Medulla oblongata (tissue), 1 donor: ENCODE measurements at regions not wholly inside any gene's neighbourhood (a gene's known extent, or its start where the extent isn't known, plus 50 kb on each side); places are given as distances from the start of the nearest gene placed in this dataset.
"Not testable (repeated sequence)": the region's sequence is repeated elsewhere in the genome, so short reads cannot be mapped to it uniquely, and the experiment has no call there.

Experiments used
- DNase-seq: peaks from one replicate; pipeline ENCODE4 v3.0.0-alpha.2; 2015; ENCODE audit errors: extremely low spot score

GRCh38 chr5:67575087-67575486, 378.5 kb upstream of the CD180 start:
- DNase-seq, result no peak

- no peak for DNase-seq
Measured at GRCh38 chr5:67561151-67561932, 364.7 kb upstream of the CD180 start.

GRCh38 chr5:67552773-67553172, 356.2 kb upstream of the CD180 start:
- no peak for DNase-seq

GRCh38 chr5:67549947-67550346, 353.3 kb upstream of the CD180 start:
- DNase-seq, result no peak

GRCh38 chr5:67549296-67549618, 352.7 kb upstream of the CD180 start:
- DNase-seq, result no peak

- DNase-seq, result no peak
Measured at GRCh38 chr5:67548520-67549295, 352.1 kb upstream of the CD180 start.

GRCh38 chr5:67547682-67548081, 351.1 kb upstream of the CD180 start:
- DNase-seq, result no peak

GRCh38 chr5:67544942-67545341, 348.3 kb upstream of the CD180 start:
- DNase-seq, result not testable (repeated sequence)

GRCh38 chr5:67543720-67544270, 347.2 kb upstream of the CD180 start:
- DNase-seq, result no peak

- peak; percentile 23 for DNase-seq
Measured at GRCh38 chr5:67542479-67542878, 345.9 kb upstream of the CD180 start.

- DNase-seq, result no peak
Measured at GRCh38 chr5:67541875-67542274, 345.3 kb upstream of the CD180 start.

GRCh38 chr5:67538855-67539506, 342.4 kb upstream of the CD180 start:
- DNase-seq, result no peak

GRCh38 chr5:67537439-67538148, 341.0 kb upstream of the CD180 start:
- DNase-seq, result peak; percentile 62

GRCh38 chr5:67536866-67537265, 340.3 kb upstream of the CD180 start:
- DNase-seq, result peak; percentile 15

- no peak for DNase-seq
Measured at GRCh38 chr5:67530609-67531255, 334.1 kb upstream of the CD180 start.

GRCh38 chr5:67528953-67529352, 332.4 kb upstream of the CD180 start:
- DNase-seq, result no peak

GRCh38 chr5:67526793-67527192, 330.2 kb upstream of the CD180 start:
- no peak for DNase-seq

GRCh38 chr5:67520161-67520908, 323.7 kb upstream of the CD180 start:
- DNase-seq, result no peak

- DNase-seq, result no peak
Measured at GRCh38 chr5:67518227-67518626, 321.6 kb upstream of the CD180 start.

- no peak for DNase-seq
Measured at GRCh38 chr5:67516948-67517565, 320.5 kb upstream of the CD180 start.
